IMR-90 (cell line): ENCODE measurements at regions not wholly inside any gene's neighbourhood (a gene's known extent, or its start where the extent isn't known, plus 50 kb on each side); places are given as distances from the start of the nearest gene placed in this dataset.

Source experiments
- ATAC-seq: fragments of 200-7000 bp; cut with Tn5 transposase; 2 replicates; pipeline ENCODE4 v1.9.1; 2020; ENCODE audit warnings: low read depth, mild to moderate bottlenecking, moderate library complexity
- BruUV-seq: library from RNA; stranded (reverse); fragments of 400-500 nt; replicated peaks from 2 replicates; lab custom pipeline; 2021; lab: Mats Ljungman, UMichigan
- CTCF ChIA-PET: fragments of 300-600 bp; formaldehyde crosslinking; extraction: SDS; loops from one replicate; lab custom pipeline; 2021; ENCODE audit warnings: antibody characterized with exemption; lab: Yijun Ruan, JAX
- POLR2A ChIA-PET: fragments of 300-600 bp; sonication (Branson Sonifier 250); formaldehyde crosslinking; loops from one replicate; lab custom pipeline; 2022; ENCODE audit warnings: antibody characterized with exemption; ENCODE audit not compliant: unreplicated experiment; lab: Charles Lee
- DNase-seq: peaks from one replicate; pipeline ENCODE4 v3.0.0; 2013
- H2AFZ ChIP-seq: replicated peaks from 2 replicates; pipeline ENCODE3; 2013; ENCODE audit warnings: low read length, mild to moderate bottlenecking; ENCODE audit not compliant: poor library complexity
- H2AK5ac ChIP-seq: 2 replicates; pipeline ENCODE4 v1.6.1; 2013; ENCODE audit warnings: low read depth, low read length, inconsistent platforms
- H2AK9ac ChIP-seq: replicated peaks from 2 replicates; pipeline ENCODE3; 2013; ENCODE audit warnings: mild to moderate bottlenecking, low read depth, low read length, moderate library complexity; ENCODE audit not compliant: poor library complexity
- H2BK120ac ChIP-seq: 2 replicates; pipeline ENCODE4 v1.6.1; 2013; ENCODE audit warnings: low read depth, low read length, inconsistent platforms
- H2BK15ac ChIP-seq: 3 replicates; pipeline ENCODE4 v1.6.1; 2013; ENCODE audit warnings: low read depth, low read length, inconsistent platforms
- H2BK20ac ChIP-seq: 2 replicates; pipeline ENCODE4 v1.6.1; 2013; ENCODE audit warnings: low read depth, mild to moderate bottlenecking, inconsistent platforms, low read length, moderate library complexity
- H2BK5ac ChIP-seq: 2 replicates; pipeline ENCODE4 v1.6.1; 2013; ENCODE audit warnings: mild to moderate bottlenecking, low read depth, low read length, inconsistent platforms; ENCODE audit not compliant: poor library complexity, severe bottlenecking
- H3K14ac ChIP-seq: replicated peaks from 2 replicates; pipeline ENCODE4 v1.6.1; 2013; ENCODE audit warnings: low read depth, low read length, inconsistent platforms
- H3K18ac ChIP-seq: 2 replicates; pipeline ENCODE4 v1.6.1; 2013; ENCODE audit warnings: low read depth, low read length, control low read depth
- H3K23ac ChIP-seq: 2 replicates; pipeline ENCODE4 v1.6.1; 2013; ENCODE audit warnings: low read depth, low read length, inconsistent platforms
- H3K27ac ChIP-seq: 2 replicates; pipeline ENCODE4 v1.5.1; 2013; ENCODE audit warnings: mild to moderate bottlenecking, control low read depth, low read length; ENCODE audit not compliant: insufficient read depth
- H3K27me3 ChIP-seq: 2 replicates; pipeline ENCODE4 v1.6.1; 2013; ENCODE audit warnings: low read length; ENCODE audit not compliant: control insufficient read depth, insufficient read depth
- H3K36me3 ChIP-seq: 2 replicates; pipeline ENCODE4 v1.6.1; 2013; ENCODE audit warnings: low read length, mixed read lengths; ENCODE audit not compliant: control insufficient read depth, insufficient read depth
- H3K4ac ChIP-seq: 2 replicates; pipeline ENCODE4 v1.6.1; 2013; ENCODE audit warnings: low read depth, low read length, inconsistent platforms
- H3K4me1 ChIP-seq: 2 replicates; pipeline ENCODE4 v1.6.1; 2013; ENCODE audit warnings: low read length, mixed read lengths; ENCODE audit not compliant: control insufficient read depth, insufficient read depth
- H3K4me2 ChIP-seq: 2 replicates; pipeline ENCODE4 v1.6.1; 2013; ENCODE audit warnings: low read depth, mild to moderate bottlenecking, control low read depth, low read length, moderate library complexity
- H3K4me3 ChIP-seq: 2 replicates; pipeline ENCODE4 v1.5.1; 2013; ENCODE audit warnings: low read depth, mild to moderate bottlenecking, control low read depth, low read length, moderate library complexity; ENCODE audit not compliant: insufficient read depth
- H3K56ac ChIP-seq: 2 replicates; pipeline ENCODE4 v1.6.1; 2013; ENCODE audit warnings: low read length, inconsistent platforms; ENCODE audit not compliant: insufficient read depth; ENCODE audit errors: extremely low read depth
- H3K79me1 ChIP-seq, 2 experiments: 2 replicates each; pipeline ENCODE4 v1.6.1; 2013; ENCODE audit warnings: low read length in 2 of 2, inconsistent platforms in 1 of 2, low read depth in 1 of 2
- H3K9ac ChIP-seq: 2 replicates; pipeline ENCODE4 v1.6.1; 2013; ENCODE audit warnings: low read depth, low read length, control low read depth
- H3K9me1 ChIP-seq: 2 replicates; pipeline ENCODE4 v1.6.1; 2013; ENCODE audit warnings: low read length, inconsistent platforms; ENCODE audit not compliant: insufficient read depth
- H3K9me3 ChIP-seq: 2 replicates; pipeline ENCODE4 v1.6.1; 2013; ENCODE audit warnings: low read length; ENCODE audit not compliant: control insufficient read depth, insufficient read depth
- H4K20me1 ChIP-seq: 2 replicates; pipeline ENCODE4 v1.6.1; 2013; ENCODE audit warnings: low read length, inconsistent platforms; ENCODE audit not compliant: insufficient read depth
- H4K5ac ChIP-seq: 2 replicates; pipeline ENCODE4 v1.6.1; 2013; ENCODE audit warnings: mild to moderate bottlenecking, low read depth, low read length, control low read depth
- H4K8ac ChIP-seq, 2 experiments: 2 replicates each; pipeline ENCODE4 v1.6.1; 2013; ENCODE audit warnings: low read depth in 2 of 2, low read length in 2 of 2, control low read depth in 1 of 2, inconsistent platforms in 1 of 2
- H4K91ac ChIP-seq: 2 replicates; pipeline ENCODE4 v1.6.1; 2013; ENCODE audit warnings: low read depth, low read length, inconsistent platforms; ENCODE audit not compliant: insufficient read depth
- CEBPB ChIP-seq: IDR thresholded peaks from 2 replicates; pipeline ENCODE4 v1.6.1; 2012; ENCODE audit warnings: low read depth, low read length, improper control_type of control experiment
- MAFK ChIP-seq: IDR thresholded peaks from 2 replicates; pipeline ENCODE4 v1.6.1; 2012; ENCODE audit warnings: low read depth, low read length, improper control_type of control experiment
- WGBS, 2 experiments: methylation state at CpG; one replicate each; pipeline versions ENCODE4 v1.1.5 to v1.1.7; 2013; ENCODE audit warnings: missing lambda C conversion rate in 2 of 2; ENCODE audit not compliant: insufficient read length in 1 of 2; ENCODE audit errors: extremely low coverage in 2 of 2; 5-methylcytosine and 5-hydroxymethylcytosine counted together
- dilution Hi-C: fragments of 300-500 bp; cut with HindIII; formaldehyde crosslinking; loops from one replicate; pipeline ENCODE4 v1.14.3; 2018; ENCODE audit warnings: low sequenced_read_pairs; ENCODE audit not compliant: unreplicated experiment
- in situ Hi-C: fragments of 300-500 bp; cut with MboI; formaldehyde crosslinking; loops from 3 replicates; pipeline ENCODE4 v1.14.3; 2019; ENCODE audit warnings: low sequenced_read_pairs, inconsistent platforms, mixed read lengths
- intact Hi-C: fragments of 100-400 bp; cut with micrococcal nuclease; formaldehyde crosslinking; loops from 2 replicates; pipeline ENCODE4 v1.10.0; 2022

DNA sequence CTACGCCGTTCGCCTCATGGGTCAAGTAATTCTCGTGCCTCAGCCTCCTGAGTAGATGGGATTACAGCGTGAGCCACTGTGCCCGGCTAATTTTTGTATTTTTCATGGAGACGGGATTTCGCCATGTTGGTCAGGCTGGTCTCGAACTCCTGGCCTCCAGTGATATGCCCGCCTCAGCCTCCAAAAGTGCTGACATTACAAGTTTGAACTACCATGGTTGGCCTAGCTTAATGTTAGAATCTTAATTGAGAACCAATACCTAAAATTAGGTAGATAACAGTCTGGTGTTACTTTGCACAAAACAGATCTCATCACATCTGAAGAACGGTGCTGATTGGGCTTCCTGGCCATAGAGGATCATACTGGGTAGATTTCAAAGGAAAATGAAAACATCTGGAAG, 184.9 kb downstream of the VEGFC start:
- Histone ChIP-seq H2BK120ac (no peak overlapping the region), H2BK15ac (no peak overlapping the region), H4K5ac (no peak overlapping the region), H4K91ac (no peak overlapping the region), H3K36me3 (no peaks in the 10 kb centered on the region), H3K4ac (no peak overlapping the region), H3K9ac (no peak overlapping the region), H4K8ac (no peak overlapping the region), H3K4me1 (no peaks in the 10 kb centered on the region), H3K23ac (no peak overlapping the region), H3K9me3 (no peaks in the 10 kb centered on the region), H2AFZ (no peak overlapping the region), H3K27me3 (no peaks in the 10 kb centered on the region), H3K9me1 (no peaks in the 10 kb centered on the region), H3K4me3 (no peak overlapping the region), H3K56ac (no peak overlapping the region), H2BK20ac (no peak overlapping the region), H3K14ac (no peak overlapping the region), H2AK5ac (no peak overlapping the region), H4K20me1 (no peaks in the 10 kb centered on the region), H3K18ac (no peak overlapping the region), H3K27ac (no peak overlapping the region), H2AK9ac (no peak overlapping the region), H2BK5ac (no peak overlapping the region), H3K79me1 (no peaks in the 10 kb centered on the region), H3K4me2 (no peak overlapping the region)
- TF ChIP-seq MAFK (peak; percentile 87), CEBPB (no peak)
- ATAC-seq: no peak
- intact Hi-C loops: no loop called here
- CTCF ChIA-PET: interaction anchor here (1.4 kb wide), 1 partner anchor 9 kb away, joined by 3 read pairs; no protein-coding TSS in a partner anchor
- WGBS, 2 experiments: 94% methylated on average over 8 of the region's 11 CpGs; no CpG with 5 or more reads in 1 of the 2 experiments
- dilution Hi-C loops: no loop called here
- POLR2A ChIA-PET: no interaction called here
- no peak for DNase-seq
- BruUV-seq: no TSS peak
- in situ Hi-C loops: no loop called here
